HepG2 (cell line): ENCODE measurements at regions not wholly inside any gene's neighbourhood (a gene's known extent, or its start where the extent isn't known, plus 50 kb on each side); places are given as distances from the start of the nearest gene placed in this dataset.

Source experiments
- ATAC-seq: fragments of 200-7000 bp; cut with Tn5 transposase; 3 replicates; pipeline ENCODE4 v1.9.1; 2020; ENCODE audit warnings: mild to moderate bottlenecking, moderate library complexity
- BruUV-seq: library from RNA; stranded (reverse); fragments of 400-500 nt; replicated peaks from 2 replicates; lab custom pipeline; 2021; lab: Mats Ljungman, UMichigan
- CTCF ChIA-PET: fragments of 300-600 bp; formaldehyde crosslinking; extraction: SDS; loops from one replicate; lab custom pipeline; 2021; ENCODE audit warnings: low total read pairs, inconsistent platforms, low intra/inter-chr PET ratio; lab: Yijun Ruan, JAX
- POLR2A ChIA-PET: fragments of 350-600 bp; sonication (Branson Sonifier 250); formaldehyde crosslinking; loops from one replicate; lab custom pipeline; 2020; ENCODE audit warnings: antibody characterized with exemption, inconsistent platforms; lab: Yijun Ruan, JAX
- DNase-seq: peaks from one replicate; pipeline ENCODE4 v3.0.0-alpha.2; 2015; ENCODE audit warnings: low spot score
- FAIRE-seq: peaks from 3 replicates; lab custom pipeline; 2011; peaks lifted over from hg19 to GRCh38; lab: Jason Lieb, UNC
- H2AFZ ChIP-seq: one replicate; pipeline ENCODE4 v1.6.1; 2011; ENCODE audit warnings: low read length, inconsistent platforms
- H3K27ac ChIP-seq: fragments of 300-600 bp; 3 replicates; pipeline ENCODE4 v1.8.0; 2011; ENCODE audit warnings: mixed run types, mild to moderate bottlenecking, mixed read lengths, low read length, inconsistent platforms; ENCODE audit not compliant: insufficient read depth; ENCODE audit errors: extremely low read length
- H3K27me3 ChIP-seq, 2 experiments: fragments of 200-600 bp in 1 of 2; 2 replicates in 1 of 2; 3 replicates in 1 of 2; pipeline versions ENCODE4 v1.6.0 to v1.8.0; 2011; ENCODE audit warnings: low read length in 2 of 2, mild to moderate bottlenecking in 2 of 2, moderate library complexity in 2 of 2, inconsistent platforms in 1 of 2; ENCODE audit not compliant: insufficient read depth in 2 of 2, control insufficient read depth in 1 of 2
- H3K36me3 ChIP-seq, 2 experiments: fragments of 200-600 bp in 1 of 2; replicated peaks in 1 of 2; 2 replicates in 1 of 2; 3 replicates in 1 of 2; pipeline versions ENCODE4 v1.5.1 to v1.8.0; 2011; ENCODE audit warnings: low read length in 2 of 2, inconsistent platforms in 1 of 2; ENCODE audit not compliant: insufficient read depth in 2 of 2, control insufficient read depth in 1 of 2
- H3K4me1 ChIP-seq: 2 replicates; pipeline ENCODE4 v1.5.1; 2012; ENCODE audit warnings: low read length, inconsistent platforms; ENCODE audit not compliant: insufficient read depth
- H3K4me2 ChIP-seq: 2 replicates; pipeline ENCODE4 v1.6.0; 2011; ENCODE audit warnings: low read depth, low read length, inconsistent platforms
- H3K4me3 ChIP-seq, 3 experiments: fragments of 200-600 bp in 1 of 3; sonication (generic), shearing (Covaris generic) in 1 of 3; replicated peaks in 1 of 3; 2 replicates each; pipeline ENCODE4 v1.5.1; 2011 to 2016; ENCODE audit warnings: low read length in 3 of 3, inconsistent platforms in 2 of 3, low read depth in 2 of 3, mild to moderate bottlenecking in 2 of 3, control low read depth in 1 of 3, mixed read lengths in 1 of 3; ENCODE audit not compliant: insufficient read depth in 1 of 3
- H3K79me2 ChIP-seq: one replicate; pipeline ENCODE4 v1.6.1; 2011; ENCODE audit warnings: low read length, inconsistent platforms; ENCODE audit not compliant: insufficient read depth
- H3K9ac ChIP-seq: 2 replicates; pipeline ENCODE4 v1.6.0; 2011; ENCODE audit warnings: mild to moderate bottlenecking, low read depth, low read length, inconsistent platforms; ENCODE audit not compliant: insufficient read depth
- H3K9me3 ChIP-seq: 2 replicates; pipeline ENCODE4 v1.5.1; 2012; ENCODE audit warnings: mild to moderate bottlenecking, low read length
- H4K20me1 ChIP-seq: 2 replicates; pipeline ENCODE4 v1.6.0; 2011; ENCODE audit warnings: inconsistent platforms, mild to moderate bottlenecking, low read length, moderate library complexity; ENCODE audit not compliant: insufficient read depth
- MYNN ChIP-seq: sonication (generic); formaldehyde crosslinking; IDR thresholded peaks from 2 replicates; pipeline ENCODE4 v1.4.0; 2020; ENCODE audit warnings: mild to moderate bottlenecking, low read depth, missing genetic modification reagents
- PAWR ChIP-seq: sonication (generic); formaldehyde crosslinking; IDR thresholded peaks from 2 replicates; pipeline ENCODE4 v1.4.0; 2020; ENCODE audit warnings: missing genetic modification reagents, mild to moderate bottlenecking, borderline replicate concordance
- PHF5A ChIP-seq: IDR thresholded peaks from one replicate; pipeline ENCODE4 v1.6.1; 2018; ENCODE audit warnings: low read depth, missing genetic modification reagents; ENCODE audit not compliant: unreplicated experiment
- ZNF234 ChIP-seq: sonication (generic); formaldehyde crosslinking; conservative IDR thresholded peaks from 2 replicates; pipeline ENCODE4 v1.5.1; 2020; ENCODE audit warnings: mild to moderate bottlenecking, missing genetic modification reagents
- ZNF263 ChIP-seq: sonication (generic); formaldehyde crosslinking; IDR thresholded peaks from 2 replicates; pipeline ENCODE4 v1.4.0; 2020; ENCODE audit warnings: missing genetic modification reagents
- ZNF34 ChIP-seq: sonication (generic); formaldehyde crosslinking; IDR thresholded peaks from 2 replicates; pipeline ENCODE4 v1.4.0; 2020; ENCODE audit warnings: mild to moderate bottlenecking, missing genetic modification reagents, borderline replicate concordance
- ZNF776 ChIP-seq: sonication (generic); formaldehyde crosslinking; IDR thresholded peaks from 2 replicates; pipeline ENCODE4 v1.4.0; 2020; ENCODE audit warnings: mild to moderate bottlenecking, missing genetic modification reagents
- WGBS: methylation state at CpG from one replicate; pipeline ENCODE4 v1.1.6; 2017; ENCODE audit warnings: low lambda C conversion rate; 5-methylcytosine and 5-hydroxymethylcytosine counted together
- in situ Hi-C: cut with HindIII; loops from 2 replicates; pipeline ENCODE4 v1.10.0; 2017; ENCODE audit warnings: low pct_unique_long_range_greater_than_20kb; ENCODE audit not compliant: extremely low pct_ligation_motif_present
- intact Hi-C: fragments of 100-400 bp; cut with micrococcal nuclease; formaldehyde crosslinking; loops from one replicate; pipeline ENCODE4 v1.10.0; 2022; ENCODE audit not compliant: unreplicated experiment
- TF ChIP-seq, protein P1 (sequence below): sonication (generic); formaldehyde crosslinking; IDR thresholded peaks from 2 replicates; pipeline ENCODE4 v1.4.0; 2020; ENCODE audit warnings: mild to moderate bottlenecking, missing genetic modification reagents
- TF ChIP-seq, protein P2 (sequence below): sonication (generic); formaldehyde crosslinking; IDR thresholded peaks from 2 replicates; pipeline ENCODE4 v1.4.0; 2020; ENCODE audit warnings: low read depth, mild to moderate bottlenecking, missing genetic modification reagents
- TF ChIP-seq, protein P3 (sequence below): IDR thresholded peaks from 2 replicates; pipeline ENCODE4 v1.6.1; 2016; ENCODE audit warnings: low read depth
- TF ChIP-seq, protein P4 (sequence below): sonication (generic); formaldehyde crosslinking; IDR thresholded peaks from 2 replicates; pipeline ENCODE4 v1.5.1; 2020; ENCODE audit warnings: mild to moderate bottlenecking, missing genetic modification reagents, moderate library complexity
- TF ChIP-seq, protein P5 (sequence below): fragments of 450-650 bp; IDR thresholded peaks from 2 replicates; pipeline ENCODE4 v1.6.1; 2016

- TF ChIP-seq, protein P1, sequence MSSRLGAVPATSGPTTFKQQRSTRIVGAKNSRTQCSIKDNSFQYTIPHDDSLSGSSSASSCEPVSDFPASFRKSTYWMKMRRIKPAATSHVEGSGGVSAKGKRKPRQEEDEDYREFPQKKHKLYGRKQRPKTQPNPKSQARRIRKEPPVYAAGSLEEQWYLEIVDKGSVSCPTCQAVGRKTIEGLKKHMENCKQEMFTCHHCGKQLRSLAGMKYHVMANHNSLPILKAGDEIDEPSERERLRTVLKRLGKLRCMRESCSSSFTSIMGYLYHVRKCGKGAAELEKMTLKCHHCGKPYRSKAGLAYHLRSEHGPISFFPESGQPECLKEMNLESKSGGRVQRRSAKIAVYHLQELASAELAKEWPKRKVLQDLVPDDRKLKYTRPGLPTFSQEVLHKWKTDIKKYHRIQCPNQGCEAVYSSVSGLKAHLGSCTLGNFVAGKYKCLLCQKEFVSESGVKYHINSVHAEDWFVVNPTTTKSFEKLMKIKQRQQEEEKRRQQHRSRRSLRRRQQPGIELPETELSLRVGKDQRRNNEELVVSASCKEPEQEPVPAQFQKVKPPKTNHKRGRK (CRISPR knock-in tag), result no peak
- TF ChIP-seq, protein P2, sequence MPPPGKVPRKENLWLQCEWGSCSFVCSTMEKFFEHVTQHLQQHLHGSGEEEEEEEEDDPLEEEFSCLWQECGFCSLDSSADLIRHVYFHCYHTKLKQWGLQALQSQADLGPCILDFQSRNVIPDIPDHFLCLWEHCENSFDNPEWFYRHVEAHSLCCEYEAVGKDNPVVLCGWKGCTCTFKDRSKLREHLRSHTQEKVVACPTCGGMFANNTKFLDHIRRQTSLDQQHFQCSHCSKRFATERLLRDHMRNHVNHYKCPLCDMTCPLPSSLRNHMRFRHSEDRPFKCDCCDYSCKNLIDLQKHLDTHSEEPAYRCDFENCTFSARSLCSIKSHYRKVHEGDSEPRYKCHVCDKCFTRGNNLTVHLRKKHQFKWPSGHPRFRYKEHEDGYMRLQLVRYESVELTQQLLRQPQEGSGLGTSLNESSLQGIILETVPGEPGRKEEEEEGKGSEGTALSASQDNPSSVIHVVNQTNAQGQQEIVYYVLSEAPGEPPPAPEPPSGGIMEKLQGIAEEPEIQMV (CRISPR knock-in tag), result no peak
Measured at GRCh38 chr6:156352861-156353260, 424.3 kb upstream of the ARID1B start (continued).

GRCh38 chr6:156351346-156351966 lies 425.7 kb upstream of the ARID1B start:
- ChIA-PET POLR2A (no interaction called here), CTCF (no interaction called here)
- no peak overlapping the region for H2AFZ ChIP-seq
- H3K9me3 ChIP-seq, result no peaks in the 10 kb centered on the region
- no peak overlapping the region for H3K4me2 ChIP-seq
- H3K79me2 ChIP-seq, result no peaks in the 10 kb centered on the region
- intact Hi-C loops (no loop called here), in situ Hi-C loops (no loop called here)
- no peak for ATAC-seq
- no peaks in the 10 kb centered on the region for H3K4me1 ChIP-seq
- no peak overlapping the region for H3K4me3 ChIP-seq
- no peaks in the 10 kb centered on the region for H3K36me3 ChIP-seq
- no peak for DNase-seq
- WGBS, result 5% methylated on average over 6 of the region's 6 CpGs
- H3K27ac ChIP-seq, result no peak overlapping the region
- no TSS peak for BruUV-seq
- no peaks in the 10 kb centered on the region for H4K20me1 ChIP-seq
- H3K27me3 ChIP-seq, result no peaks in the 10 kb centered on the region; a peak in 2 of 5 replicates
- no peak overlapping the region for H3K9ac ChIP-seq
- no peak for FAIRE-seq
- TF ChIP-seq MYNN, result no peak
- TF ChIP-seq PAWR (CRISPR knock-in tag), result no peak
- TF ChIP-seq, protein P3, sequence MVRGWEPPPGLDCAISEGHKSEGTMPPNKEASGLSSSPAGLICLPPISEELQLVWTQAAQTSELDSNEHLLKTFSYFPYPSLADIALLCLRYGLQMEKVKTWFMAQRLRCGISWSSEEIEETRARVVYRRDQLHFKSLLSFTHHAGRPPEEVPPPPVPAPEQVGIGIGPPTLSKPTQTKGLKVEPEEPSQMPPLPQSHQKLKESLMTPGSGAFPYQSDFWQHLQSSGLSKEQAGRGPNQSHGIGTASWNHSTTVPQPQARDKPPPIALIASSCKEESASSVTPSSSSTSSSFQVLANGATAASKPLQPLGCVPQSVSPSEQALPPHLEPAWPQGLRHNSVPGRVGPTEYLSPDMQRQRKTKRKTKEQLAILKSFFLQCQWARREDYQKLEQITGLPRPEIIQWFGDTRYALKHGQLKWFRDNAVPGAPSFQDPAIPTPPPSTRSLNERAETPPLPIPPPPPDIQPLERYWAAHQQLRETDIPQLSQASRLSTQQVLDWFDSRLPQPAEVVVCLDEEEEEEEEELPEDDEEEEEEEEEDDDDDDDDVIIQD (CRISPR knock-in tag), result no peak
- TF ChIP-seq, protein P4, sequence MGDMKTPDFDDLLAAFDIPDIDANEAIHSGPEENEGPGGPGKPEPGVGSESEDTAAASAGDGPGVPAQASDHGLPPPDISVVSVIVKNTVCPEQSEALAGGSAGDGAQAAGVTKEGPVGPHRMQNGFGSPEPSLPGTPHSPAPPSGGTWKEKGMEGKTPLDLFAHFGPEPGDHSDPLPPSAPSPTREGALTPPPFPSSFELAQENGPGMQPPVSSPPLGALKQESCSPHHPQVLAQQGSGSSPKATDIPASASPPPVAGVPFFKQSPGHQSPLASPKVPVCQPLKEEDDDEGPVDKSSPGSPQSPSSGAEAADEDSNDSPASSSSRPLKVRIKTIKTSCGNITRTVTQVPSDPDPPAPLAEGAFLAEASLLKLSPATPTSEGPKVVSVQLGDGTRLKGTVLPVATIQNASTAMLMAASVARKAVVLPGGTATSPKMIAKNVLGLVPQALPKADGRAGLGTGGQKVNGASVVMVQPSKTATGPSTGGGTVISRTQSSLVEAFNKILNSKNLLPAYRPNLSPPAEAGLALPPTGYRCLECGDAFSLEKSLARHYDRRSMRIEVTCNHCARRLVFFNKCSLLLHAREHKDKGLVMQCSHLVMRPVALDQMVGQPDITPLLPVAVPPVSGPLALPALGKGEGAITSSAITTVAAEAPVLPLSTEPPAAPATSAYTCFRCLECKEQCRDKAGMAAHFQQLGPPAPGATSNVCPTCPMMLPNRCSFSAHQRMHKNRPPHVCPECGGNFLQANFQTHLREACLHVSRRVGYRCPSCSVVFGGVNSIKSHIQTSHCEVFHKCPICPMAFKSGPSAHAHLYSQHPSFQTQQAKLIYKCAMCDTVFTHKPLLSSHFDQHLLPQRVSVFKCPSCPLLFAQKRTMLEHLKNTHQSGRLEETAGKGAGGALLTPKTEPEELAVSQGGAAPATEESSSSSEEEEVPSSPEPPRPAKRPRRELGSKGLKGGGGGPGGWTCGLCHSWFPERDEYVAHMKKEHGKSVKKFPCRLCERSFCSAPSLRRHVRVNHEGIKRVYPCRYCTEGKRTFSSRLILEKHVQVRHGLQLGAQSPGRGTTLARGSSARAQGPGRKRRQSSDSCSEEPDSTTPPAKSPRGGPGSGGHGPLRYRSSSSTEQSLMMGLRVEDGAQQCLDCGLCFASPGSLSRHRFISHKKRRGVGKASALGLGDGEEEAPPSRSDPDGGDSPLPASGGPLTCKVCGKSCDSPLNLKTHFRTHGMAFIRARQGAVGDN (CRISPR knock-in tag), result no peak
- TF ChIP-seq ZNF34 (CRISPR knock-in tag), result no peak
- TF ChIP-seq, protein P5, sequence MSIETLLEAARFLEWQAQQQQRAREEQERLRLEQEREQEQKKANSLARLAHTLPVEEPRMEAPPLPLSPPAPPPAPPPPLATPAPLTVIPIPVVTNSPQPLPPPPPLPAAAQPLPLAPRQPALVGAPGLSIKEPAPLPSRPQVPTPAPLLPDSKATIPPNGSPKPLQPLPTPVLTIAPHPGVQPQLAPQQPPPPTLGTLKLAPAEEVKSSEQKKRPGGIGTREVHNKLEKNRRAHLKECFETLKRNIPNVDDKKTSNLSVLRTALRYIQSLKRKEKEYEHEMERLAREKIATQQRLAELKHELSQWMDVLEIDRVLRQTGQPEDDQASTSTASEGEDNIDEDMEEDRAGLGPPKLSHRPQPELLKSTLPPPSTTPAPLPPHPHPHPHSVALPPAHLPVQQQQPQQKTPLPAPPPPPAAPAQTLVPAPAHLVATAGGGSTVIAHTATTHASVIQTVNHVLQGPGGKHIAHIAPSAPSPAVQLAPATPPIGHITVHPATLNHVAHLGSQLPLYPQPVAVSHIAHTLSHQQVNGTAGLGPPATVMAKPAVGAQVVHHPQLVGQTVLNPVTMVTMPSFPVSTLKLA, result no peak
- no peak for TF ChIP-seq ZNF776 (CRISPR knock-in tag)
- no peak for TF ChIP-seq ZNF234 (CRISPR knock-in tag)
- TF ChIP-seq PHF5A, result no peak
- TF ChIP-seq ZNF263, result no peak
